IMR-90 (cell line): ENCODE measurements at regions not wholly inside any gene's neighbourhood (a gene's known extent, or its start where the extent isn't known, plus 50 kb on each side); places are given as distances from the start of the nearest gene placed in this dataset.

Source experiments
- ATAC-seq: fragments of 200-7000 bp; cut with Tn5 transposase; 2 replicates; pipeline ENCODE4 v1.9.1; 2020; ENCODE audit warnings: low read depth, mild to moderate bottlenecking, moderate library complexity
- BruUV-seq: library from RNA; stranded (reverse); fragments of 400-500 nt; replicated peaks from 2 replicates; lab custom pipeline; 2021; lab: Mats Ljungman, UMichigan
- CTCF ChIA-PET: fragments of 300-600 bp; formaldehyde crosslinking; extraction: SDS; loops from one replicate; lab custom pipeline; 2021; ENCODE audit warnings: antibody characterized with exemption; lab: Yijun Ruan, JAX
- POLR2A ChIA-PET: fragments of 300-600 bp; sonication (Branson Sonifier 250); formaldehyde crosslinking; loops from one replicate; lab custom pipeline; 2022; ENCODE audit warnings: antibody characterized with exemption; ENCODE audit not compliant: unreplicated experiment; lab: Charles Lee
- DNase-seq: peaks from one replicate; pipeline ENCODE4 v3.0.0; 2013
- H2AFZ ChIP-seq: replicated peaks from 2 replicates; pipeline ENCODE3; 2013; ENCODE audit warnings: low read length, mild to moderate bottlenecking; ENCODE audit not compliant: poor library complexity
- H2AK5ac ChIP-seq: 2 replicates; pipeline ENCODE4 v1.6.1; 2013; ENCODE audit warnings: low read depth, low read length, inconsistent platforms
- H2AK9ac ChIP-seq: replicated peaks from 2 replicates; pipeline ENCODE3; 2013; ENCODE audit warnings: mild to moderate bottlenecking, low read depth, low read length, moderate library complexity; ENCODE audit not compliant: poor library complexity
- H2BK120ac ChIP-seq: 2 replicates; pipeline ENCODE4 v1.6.1; 2013; ENCODE audit warnings: low read depth, low read length, inconsistent platforms
- H2BK15ac ChIP-seq: 3 replicates; pipeline ENCODE4 v1.6.1; 2013; ENCODE audit warnings: low read depth, low read length, inconsistent platforms
- H2BK20ac ChIP-seq: 2 replicates; pipeline ENCODE4 v1.6.1; 2013; ENCODE audit warnings: low read depth, mild to moderate bottlenecking, inconsistent platforms, low read length, moderate library complexity
- H2BK5ac ChIP-seq: 2 replicates; pipeline ENCODE4 v1.6.1; 2013; ENCODE audit warnings: mild to moderate bottlenecking, low read depth, low read length, inconsistent platforms; ENCODE audit not compliant: poor library complexity, severe bottlenecking
- H3K14ac ChIP-seq: replicated peaks from 2 replicates; pipeline ENCODE4 v1.6.1; 2013; ENCODE audit warnings: low read depth, low read length, inconsistent platforms
- H3K18ac ChIP-seq: 2 replicates; pipeline ENCODE4 v1.6.1; 2013; ENCODE audit warnings: low read depth, low read length, control low read depth
- H3K23ac ChIP-seq: 2 replicates; pipeline ENCODE4 v1.6.1; 2013; ENCODE audit warnings: low read depth, low read length, inconsistent platforms
- H3K27ac ChIP-seq: 2 replicates; pipeline ENCODE4 v1.5.1; 2013; ENCODE audit warnings: mild to moderate bottlenecking, control low read depth, low read length; ENCODE audit not compliant: insufficient read depth
- H3K27me3 ChIP-seq: 2 replicates; pipeline ENCODE4 v1.6.1; 2013; ENCODE audit warnings: low read length; ENCODE audit not compliant: control insufficient read depth, insufficient read depth
- H3K36me3 ChIP-seq: 2 replicates; pipeline ENCODE4 v1.6.1; 2013; ENCODE audit warnings: low read length, mixed read lengths; ENCODE audit not compliant: control insufficient read depth, insufficient read depth
- H3K4ac ChIP-seq: 2 replicates; pipeline ENCODE4 v1.6.1; 2013; ENCODE audit warnings: low read depth, low read length, inconsistent platforms
- H3K4me1 ChIP-seq: 2 replicates; pipeline ENCODE4 v1.6.1; 2013; ENCODE audit warnings: low read length, mixed read lengths; ENCODE audit not compliant: control insufficient read depth, insufficient read depth
- H3K4me2 ChIP-seq: 2 replicates; pipeline ENCODE4 v1.6.1; 2013; ENCODE audit warnings: low read depth, mild to moderate bottlenecking, control low read depth, low read length, moderate library complexity
- H3K4me3 ChIP-seq: 2 replicates; pipeline ENCODE4 v1.5.1; 2013; ENCODE audit warnings: low read depth, mild to moderate bottlenecking, control low read depth, low read length, moderate library complexity; ENCODE audit not compliant: insufficient read depth
- H3K56ac ChIP-seq: 2 replicates; pipeline ENCODE4 v1.6.1; 2013; ENCODE audit warnings: low read length, inconsistent platforms; ENCODE audit not compliant: insufficient read depth; ENCODE audit errors: extremely low read depth
- H3K79me1 ChIP-seq, 2 experiments: 2 replicates each; pipeline ENCODE4 v1.6.1; 2013; ENCODE audit warnings: low read length in 2 of 2, inconsistent platforms in 1 of 2, low read depth in 1 of 2
- H3K9ac ChIP-seq: 2 replicates; pipeline ENCODE4 v1.6.1; 2013; ENCODE audit warnings: low read depth, low read length, control low read depth
- H3K9me1 ChIP-seq: 2 replicates; pipeline ENCODE4 v1.6.1; 2013; ENCODE audit warnings: low read length, inconsistent platforms; ENCODE audit not compliant: insufficient read depth
- H3K9me3 ChIP-seq: 2 replicates; pipeline ENCODE4 v1.6.1; 2013; ENCODE audit warnings: low read length; ENCODE audit not compliant: control insufficient read depth, insufficient read depth
- H4K20me1 ChIP-seq: 2 replicates; pipeline ENCODE4 v1.6.1; 2013; ENCODE audit warnings: low read length, inconsistent platforms; ENCODE audit not compliant: insufficient read depth
- H4K5ac ChIP-seq: 2 replicates; pipeline ENCODE4 v1.6.1; 2013; ENCODE audit warnings: mild to moderate bottlenecking, low read depth, low read length, control low read depth
- H4K8ac ChIP-seq, 2 experiments: 2 replicates each; pipeline ENCODE4 v1.6.1; 2013; ENCODE audit warnings: low read depth in 2 of 2, low read length in 2 of 2, control low read depth in 1 of 2, inconsistent platforms in 1 of 2
- H4K91ac ChIP-seq: 2 replicates; pipeline ENCODE4 v1.6.1; 2013; ENCODE audit warnings: low read depth, low read length, inconsistent platforms; ENCODE audit not compliant: insufficient read depth
- BHLHE40 ChIP-seq: fragments of 150-350 bp; IDR thresholded peaks from 2 replicates; pipeline ENCODE4 v1.6.1; 2016; ENCODE audit warnings: mild to moderate bottlenecking, low read depth, low read length
- CEBPB ChIP-seq: IDR thresholded peaks from 2 replicates; pipeline ENCODE4 v1.6.1; 2012; ENCODE audit warnings: low read depth, low read length, improper control_type of control experiment
- CHD1 ChIP-seq: IDR thresholded peaks from 2 replicates; pipeline ENCODE4 v1.6.1; 2012; ENCODE audit warnings: low read depth, low read length, improper control_type of control experiment
- FOS ChIP-seq: fragments of 150-350 bp; IDR thresholded peaks from 2 replicates; pipeline ENCODE4 v1.6.1; 2016; ENCODE audit warnings: low read depth, low read length
- MAFK ChIP-seq: IDR thresholded peaks from 2 replicates; pipeline ENCODE4 v1.6.1; 2012; ENCODE audit warnings: low read depth, low read length, improper control_type of control experiment
- MAZ ChIP-seq: IDR thresholded peaks from 2 replicates; pipeline ENCODE4 v1.6.1; 2012; ENCODE audit warnings: low read depth, mild to moderate bottlenecking, low read length, improper control_type of control experiment, moderate library complexity, borderline replicate concordance
- MXI1 ChIP-seq: IDR thresholded peaks from 2 replicates; pipeline ENCODE4 v1.6.1; 2012; ENCODE audit warnings: low read depth, mild to moderate bottlenecking, low read length, moderate library complexity, borderline replicate concordance
- NFE2L2 ChIP-seq: fragments of 150-350 bp; IDR thresholded peaks from 2 replicates; pipeline ENCODE4 v1.6.1; 2016; ENCODE audit warnings: low read depth, mild to moderate bottlenecking, low read length
- POLR2A ChIP-seq: IDR thresholded peaks from 2 replicates; pipeline ENCODE4 v1.6.1; 2012; ENCODE audit warnings: mild to moderate bottlenecking, low read depth, low read length
- RAD21 ChIP-seq: IDR thresholded peaks from 2 replicates; pipeline ENCODE4 v1.6.1; 2012; ENCODE audit warnings: low read length, improper control_type of control experiment
- RCOR1 ChIP-seq: IDR thresholded peaks from 2 replicates; pipeline ENCODE4 v1.6.1; 2012; ENCODE audit warnings: mild to moderate bottlenecking, low read length, improper control_type of control experiment; ENCODE audit not compliant: insufficient replicate concordance
- RFX5 ChIP-seq: IDR thresholded peaks from 2 replicates; pipeline ENCODE4 v1.8.0; 2012; ENCODE audit warnings: low read depth, mild to moderate bottlenecking, low read length, moderate library complexity
- SMC3 ChIP-seq: fragments of 150-350 bp; IDR thresholded peaks from 2 replicates; pipeline ENCODE4 v1.6.1; 2016; ENCODE audit warnings: low read depth, mild to moderate bottlenecking, antibody characterized with exemption, low read length, moderate library complexity
- WGBS, 2 experiments: methylation state at CpG; one replicate each; pipeline versions ENCODE4 v1.1.5 to v1.1.7; 2013; ENCODE audit warnings: missing lambda C conversion rate in 2 of 2; ENCODE audit not compliant: insufficient read length in 1 of 2; ENCODE audit errors: extremely low coverage in 2 of 2; 5-methylcytosine and 5-hydroxymethylcytosine counted together
- dilution Hi-C: fragments of 300-500 bp; cut with HindIII; formaldehyde crosslinking; loops from one replicate; pipeline ENCODE4 v1.14.3; 2018; ENCODE audit warnings: low sequenced_read_pairs; ENCODE audit not compliant: unreplicated experiment
- in situ Hi-C: fragments of 300-500 bp; cut with MboI; formaldehyde crosslinking; loops from 3 replicates; pipeline ENCODE4 v1.14.3; 2019; ENCODE audit warnings: low sequenced_read_pairs, inconsistent platforms, mixed read lengths
- intact Hi-C: fragments of 100-400 bp; cut with micrococcal nuclease; formaldehyde crosslinking; loops from 2 replicates; pipeline ENCODE4 v1.10.0; 2022
- TF ChIP-seq, protein P1 (sequence below): fragments of 150-350 bp; IDR thresholded peaks from 2 replicates; pipeline ENCODE4 v1.6.1; 2016; ENCODE audit warnings: low read depth, mild to moderate bottlenecking, low read length, moderate library complexity, borderline replicate concordance
- TF ChIP-seq, protein P2 (sequence below): conservative IDR thresholded peaks from 2 replicates; pipeline ENCODE4 v1.5.1; 2012; ENCODE audit warnings: mild to moderate bottlenecking, low read depth, low read length, improper control_type of control experiment
- TF ChIP-seq, protein P3 (sequence below): fragments of 150-350 bp; IDR thresholded peaks from 2 replicates; pipeline ENCODE4 v1.6.1; 2017; ENCODE audit warnings: mild to moderate bottlenecking, antibody characterized with exemption, low read length, low read depth

DNA sequence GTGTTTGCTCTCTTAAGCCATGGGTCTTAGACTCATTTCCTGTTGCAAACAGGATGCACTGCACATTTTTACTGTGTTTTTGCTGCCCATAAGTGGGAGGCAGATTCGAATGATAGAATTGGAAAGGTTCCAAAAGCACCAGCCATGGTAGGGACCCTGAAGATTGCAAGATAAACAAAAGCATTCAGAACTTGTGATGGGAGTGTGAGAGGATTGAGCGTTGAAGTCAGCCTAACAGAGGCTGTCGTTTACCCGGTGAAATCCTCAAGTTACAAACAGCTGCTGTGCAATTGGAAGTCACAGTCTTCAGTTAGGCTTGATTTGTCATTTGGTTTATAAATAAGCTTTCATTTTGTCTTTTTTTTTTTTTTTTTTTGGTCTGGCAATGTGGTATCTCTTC lies 192.7 kb upstream of the MKI67 start:
- no TSS peak for BruUV-seq
- WGBS, 2 experiments, result 6% methylated on average over 3 of the region's 4 CpGs; no CpG with 5 or more reads in 1 of the 2 experiments
- ATAC-seq (no peak), DNase-seq (no peak)
- Histone ChIP-seq H4K5ac (no peak overlapping the region), H2AFZ (no peak overlapping the region), H3K56ac (no peak overlapping the region), H2AK9ac (no peak overlapping the region), H3K18ac (no peak overlapping the region), H4K20me1 (no peaks in the 10 kb centered on the region), H3K9me1 (no peaks in the 10 kb centered on the region), H2AK5ac (no peak overlapping the region), H2BK120ac (no peak overlapping the region), H2BK20ac (no peak overlapping the region), H3K27ac (no peak overlapping the region), H3K4ac (no peak overlapping the region), H3K4me1 (no peaks in the 10 kb centered on the region), H3K23ac (no peak overlapping the region), H3K4me3 (no peak overlapping the region), H2BK5ac (no peak overlapping the region), H4K91ac (no peak overlapping the region), H3K9me3 (peaks cover 38% of the 10 kb centered on the region), H4K8ac (no peak overlapping the region), H3K36me3 (no peaks in the 10 kb centered on the region), H3K27me3 (no peaks in the 10 kb centered on the region), H3K14ac (no peak overlapping the region), H3K4me2 (no peak overlapping the region), H2BK15ac (no peak overlapping the region), H3K9ac (no peak overlapping the region), H3K79me1 (no peaks in the 10 kb centered on the region)
- intact Hi-C loops (no loop called here), in situ Hi-C loops (no loop called here), dilution Hi-C loops (no loop called here)
- TF ChIP-seq CEBPB (no peak), RAD21 (no peak), CHD1 (no peak), NFE2L2 (no peak), MXI1 (no peak), POLR2A (no peak), SMC3 (no peak), FOS (no peak), MAZ (no peak), RCOR1 (no peak), MAFK (no peak), RFX5 (no peak), BHLHE40 (no peak)
- TF ChIP-seq, protein P1, sequence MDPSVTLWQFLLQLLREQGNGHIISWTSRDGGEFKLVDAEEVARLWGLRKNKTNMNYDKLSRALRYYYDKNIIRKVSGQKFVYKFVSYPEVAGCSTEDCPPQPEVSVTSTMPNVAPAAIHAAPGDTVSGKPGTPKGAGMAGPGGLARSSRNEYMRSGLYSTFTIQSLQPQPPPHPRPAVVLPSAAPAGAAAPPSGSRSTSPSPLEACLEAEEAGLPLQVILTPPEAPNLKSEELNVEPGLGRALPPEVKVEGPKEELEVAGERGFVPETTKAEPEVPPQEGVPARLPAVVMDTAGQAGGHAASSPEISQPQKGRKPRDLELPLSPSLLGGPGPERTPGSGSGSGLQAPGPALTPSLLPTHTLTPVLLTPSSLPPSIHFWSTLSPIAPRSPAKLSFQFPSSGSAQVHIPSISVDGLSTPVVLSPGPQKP, result no peak
- TF ChIP-seq, protein P2, sequence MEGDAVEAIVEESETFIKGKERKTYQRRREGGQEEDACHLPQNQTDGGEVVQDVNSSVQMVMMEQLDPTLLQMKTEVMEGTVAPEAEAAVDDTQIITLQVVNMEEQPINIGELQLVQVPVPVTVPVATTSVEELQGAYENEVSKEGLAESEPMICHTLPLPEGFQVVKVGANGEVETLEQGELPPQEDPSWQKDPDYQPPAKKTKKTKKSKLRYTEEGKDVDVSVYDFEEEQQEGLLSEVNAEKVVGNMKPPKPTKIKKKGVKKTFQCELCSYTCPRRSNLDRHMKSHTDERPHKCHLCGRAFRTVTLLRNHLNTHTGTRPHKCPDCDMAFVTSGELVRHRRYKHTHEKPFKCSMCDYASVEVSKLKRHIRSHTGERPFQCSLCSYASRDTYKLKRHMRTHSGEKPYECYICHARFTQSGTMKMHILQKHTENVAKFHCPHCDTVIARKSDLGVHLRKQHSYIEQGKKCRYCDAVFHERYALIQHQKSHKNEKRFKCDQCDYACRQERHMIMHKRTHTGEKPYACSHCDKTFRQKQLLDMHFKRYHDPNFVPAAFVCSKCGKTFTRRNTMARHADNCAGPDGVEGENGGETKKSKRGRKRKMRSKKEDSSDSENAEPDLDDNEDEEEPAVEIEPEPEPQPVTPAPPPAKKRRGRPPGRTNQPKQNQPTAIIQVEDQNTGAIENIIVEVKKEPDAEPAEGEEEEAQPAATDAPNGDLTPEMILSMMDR, result no peak
- TF ChIP-seq, protein P3, sequence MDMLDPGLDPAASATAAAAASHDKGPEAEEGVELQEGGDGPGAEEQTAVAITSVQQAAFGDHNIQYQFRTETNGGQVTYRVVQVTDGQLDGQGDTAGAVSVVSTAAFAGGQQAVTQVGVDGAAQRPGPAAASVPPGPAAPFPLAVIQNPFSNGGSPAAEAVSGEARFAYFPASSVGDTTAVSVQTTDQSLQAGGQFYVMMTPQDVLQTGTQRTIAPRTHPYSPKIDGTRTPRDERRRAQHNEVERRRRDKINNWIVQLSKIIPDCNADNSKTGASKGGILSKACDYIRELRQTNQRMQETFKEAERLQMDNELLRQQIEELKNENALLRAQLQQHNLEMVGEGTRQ, result no peak
- ChIA-PET CTCF (no interaction called here), POLR2A (no interaction called here)
